Ascending aorta (tissue), 2 donors: ENCODE measurements at regions not wholly inside any gene's neighbourhood (a gene's known extent, or its start where the extent isn't known, plus 50 kb on each side); places are given as distances from the start of the nearest gene placed in this dataset.

Source experiments
- DNase-seq, 2 donors: peaks; one replicate each; pipeline ENCODE4 v3.0.0-alpha.2; 2019; ENCODE audit warnings: low spot score in 2 of 2
- H3K27ac ChIP-seq, 2 donors: fragments of 200-600 bp; sonication (generic); one replicate each; pipeline ENCODE4 v1.5.1; 2016 to 2017; ENCODE audit warnings: mild to moderate bottlenecking in 1 of 2
- H3K27me3 ChIP-seq: fragments of 200-600 bp; sonication (generic); one replicate; pipeline ENCODE4 v1.5.1; 2017
- H3K36me3 ChIP-seq, 2 donors: fragments of 200-600 bp; sonication (generic); one replicate each; pipeline ENCODE4 v1.5.1; 2016
- H3K4me1 ChIP-seq, 2 donors: fragments of 200-600 bp; sonication (generic); one replicate each; pipeline ENCODE4 v1.5.1; 2016 to 2017; ENCODE audit warnings: mild to moderate bottlenecking in 1 of 2
- H3K4me3 ChIP-seq, 2 donors: fragments of 200-600 bp; sonication (generic); one replicate each; pipeline ENCODE4 v1.5.1; 2016 to 2017; ENCODE audit warnings: mild to moderate bottlenecking in 1 of 2
- H3K9me3 ChIP-seq, 2 donors: fragments of 200-600 bp; sonication (generic); one replicate each; pipeline ENCODE4 v1.5.1; 2016
- CTCF ChIP-seq, 3 experiments: fragments of 200-600 bp in 2 of 3; fragments of 450-650 bp in 1 of 3; sonication (generic) in 2 of 3; IDR thresholded peaks; one replicate each; pipeline ENCODE4 v1.5.1; 2016 to 2019; ENCODE audit warnings: antibody characterized with exemption in 3 of 3, mild to moderate bottlenecking in 1 of 3, moderate library complexity in 1 of 3
- intact Hi-C: fragments of 100-400 bp; cut with DNase I; formaldehyde crosslinking; loops from one replicate; pipeline ENCODE4 v1.15.1; 2023

- DNase-seq, result no peak
- TF ChIP-seq CTCF (IDR thresholded peaks at IDR 0.05), result no peak
- H3K9me3 ChIP-seq, result no peaks in the 10 kb centered on the region
- H3K27ac ChIP-seq, result no peak overlapping the region
- H3K4me1 ChIP-seq, result no peaks in the 10 kb centered on the region
- intact Hi-C loops, result no loop called here
- H3K27me3 ChIP-seq, result no peaks in the 10 kb centered on the region
- H3K36me3 ChIP-seq, result no peaks in the 10 kb centered on the region
- no peak overlapping the region for H3K4me3 ChIP-seq
Observed at GRCh38 chr12:75712223-75712622, 200.8 kb upstream of the KRR1 start.

GRCh38 chr12:75711271-75711670 is 199.9 kb upstream of the KRR1 start:
- Histone ChIP-seq H3K27me3 (no peaks in the 10 kb centered on the region), H3K9me3 (no peaks in the 10 kb centered on the region), H3K4me3 (no peak overlapping the region), H3K36me3 (no peaks in the 10 kb centered on the region), H3K4me1 (peaks cover 0 to 6% of the 10 kb centered on the region in 2 donors), H3K27ac (no peak overlapping the region)
- intact Hi-C loops, result no loop called here
- no peak for DNase-seq
- no peak for TF ChIP-seq CTCF (IDR thresholded peaks at IDR 0.05)

GRCh38 chr12:75710361-75711069 is 199.1 kb upstream of the KRR1 start:
- intact Hi-C loops, result no loop called here
- Histone ChIP-seq H3K27me3 (no peaks in the 10 kb centered on the region), H3K4me1 (peaks cover 0 to 11% of the 10 kb centered on the region in 2 donors), H3K9me3 (no peaks in the 10 kb centered on the region), H3K4me3 (no peak overlapping the region), H3K27ac (no peak overlapping the region), H3K36me3 (no peaks in the 10 kb centered on the region)
- TF ChIP-seq CTCF (IDR thresholded peaks at IDR 0.05), result no peak
- DNase-seq, result no peak

- no peak for TF ChIP-seq CTCF (IDR thresholded peaks at IDR 0.05)
- Histone ChIP-seq H3K4me3 (no peak overlapping the region), H3K27ac (no peak overlapping the region), H3K27me3 (no peaks in the 10 kb centered on the region), H3K36me3 (no peaks in the 10 kb centered on the region), H3K4me1 (peaks cover 0 to 11% of the 10 kb centered on the region in 2 donors), H3K9me3 (no peaks in the 10 kb centered on the region)
- no peak for DNase-seq
- intact Hi-C loops, result no loop called here
Observed at GRCh38 chr12:75709503-75709902, 198.1 kb upstream of the KRR1 start.

- no peak for DNase-seq
- Histone ChIP-seq H3K4me3 (no peak overlapping the region), H3K9me3 (no peaks in the 10 kb centered on the region), H3K4me1 (peaks cover 0 to 11% of the 10 kb centered on the region in 2 donors), H3K27me3 (no peaks in the 10 kb centered on the region), H3K27ac (no peak overlapping the region), H3K36me3 (no peaks in the 10 kb centered on the region)
- intact Hi-C loops, result no loop called here
- no peak for TF ChIP-seq CTCF (IDR thresholded peaks at IDR 0.05)
Observed at GRCh38 chr12:75708802-75709201, 197.4 kb upstream of the KRR1 start.

- intact Hi-C loops, result no loop called here
- H3K9me3 ChIP-seq, result no peaks in the 10 kb centered on the region
- H3K27me3 ChIP-seq, result no peaks in the 10 kb centered on the region
- H3K36me3 ChIP-seq, result no peaks in the 10 kb centered on the region
- peak in 1 of 3 experiments; percentile 19 for TF ChIP-seq CTCF (IDR thresholded peaks at IDR 0.05)
- H3K27ac ChIP-seq, result peak overlapping the region in 1 of 2 donors; percentile 12
- DNase-seq, result no peak
- H3K4me3 ChIP-seq, result no peak overlapping the region
- peaks cover 0 to 11% of the 10 kb centered on the region in 2 donors for H3K4me1 ChIP-seq
Observed at GRCh38 chr12:75707983-75708382, 196.6 kb upstream of the KRR1 start.
